Subcutaneous abdominal adipose tissue (tissue), 5 donors: ENCODE measurements at regions not wholly inside any gene's neighbourhood (a gene's known extent, or its start where the extent isn't known, plus 50 kb on each side); places are given as distances from the start of the nearest gene placed in this dataset.

Experiments
- H3K27ac ChIP-seq: one replicate; pipeline ENCODE4 v1.7.0; 2013; ENCODE audit warnings: low read depth, mild to moderate bottlenecking, inconsistent platforms, low read length, moderate library complexity
- H3K27me3 ChIP-seq, 5 donors: one replicate each; pipeline ENCODE4 v1.7.0; 2013; ENCODE audit warnings: low read length in 5 of 5, inconsistent platforms in 1 of 5; ENCODE audit not compliant: control insufficient read depth in 5 of 5, insufficient read depth in 4 of 5
- H3K36me3 ChIP-seq, 5 donors: one replicate each; pipeline ENCODE4 v1.7.0; 2013; ENCODE audit warnings: low read length in 5 of 5; ENCODE audit not compliant: control insufficient read depth in 5 of 5, insufficient read depth in 5 of 5
- H3K4me1 ChIP-seq, 5 donors: one replicate each; pipeline ENCODE4 v1.7.0; 2013; ENCODE audit warnings: low read length in 5 of 5, mild to moderate bottlenecking in 3 of 5, moderate library complexity in 1 of 5; ENCODE audit not compliant: control insufficient read depth in 5 of 5, insufficient read depth in 5 of 5
- H3K4me3 ChIP-seq, 5 donors: one replicate each; pipeline ENCODE4 v1.7.0; 2013; ENCODE audit warnings: low read length in 5 of 5, low read depth in 1 of 5
- H3K9ac ChIP-seq, 5 donors: one replicate each; pipeline ENCODE4 v1.7.0; 2013; ENCODE audit warnings: low read length in 5 of 5, mild to moderate bottlenecking in 4 of 5, moderate library complexity in 3 of 5
- H3K9me3 ChIP-seq, 5 donors: one replicate each; pipeline ENCODE4 v1.7.0; 2013; ENCODE audit warnings: low read length in 5 of 5; ENCODE audit not compliant: control insufficient read depth in 5 of 5
- donor health status: healthy.
- donor health status: healthy.
- donor health status: healthy.
- donor health status: healthy.
- donor health status: healthy.

GRCh38 chr3:72262736-72263135, 477.8 kb upstream of the PROK2 start:
- Histone ChIP-seq H3K4me3 (no peak overlapping the region), H3K9ac (no peak overlapping the region)

GRCh38 chr3:72261566-72262564, 476.9 kb upstream of the PROK2 start:
- no peaks in the 10 kb centered on the region for H3K27me3 ChIP-seq
- H3K4me1 ChIP-seq, result peaks cover 9 to 47% (median 33%) of the 10 kb centered on the region in 5 donors
- no peaks in the 10 kb centered on the region for H3K9me3 ChIP-seq
- H3K27ac ChIP-seq, result no peak overlapping the region
- no peak overlapping the region for H3K9ac ChIP-seq
- no peak overlapping the region for H3K4me3 ChIP-seq
- H3K36me3 ChIP-seq, result no peaks in the 10 kb centered on the region

More at GRCh38 chr3:72262736-72263135, 477.8 kb upstream of the PROK2 start:
- Histone ChIP-seq H3K36me3 (no peaks in the 10 kb centered on the region), H3K27ac (no peak overlapping the region), H3K9me3 (no peaks in the 10 kb centered on the region), H3K27me3 (no peaks in the 10 kb centered on the region), H3K4me1 (peaks cover 9 to 47% (median 33%) of the 10 kb centered on the region in 5 donors)

- H3K27ac ChIP-seq, result no peak overlapping the region
- peaks cover 5 to 47% (median 32%) of the 10 kb centered on the region in 5 donors for H3K4me1 ChIP-seq
- no peak overlapping the region for H3K4me3 ChIP-seq
These were observed 475.6 kb upstream of the PROK2 start for GRCh38 chr3:72260588-72260910.

GRCh38 chr3:72259755-72260587, 475.0 kb upstream of the PROK2 start:
- H3K36me3 ChIP-seq, result no peaks in the 10 kb centered on the region
- no peak overlapping the region for H3K4me3 ChIP-seq
- peaks cover 5 to 50% (median 33%) of the 10 kb centered on the region in 5 donors for H3K4me1 ChIP-seq
- no peaks in the 10 kb centered on the region for H3K9me3 ChIP-seq
- no peak overlapping the region for H3K9ac ChIP-seq
- no peaks in the 10 kb centered on the region for H3K27me3 ChIP-seq
- no peak overlapping the region for H3K27ac ChIP-seq

More at GRCh38 chr3:72260588-72260910, 475.6 kb upstream of the PROK2 start:
- H3K36me3 ChIP-seq, result no peaks in the 10 kb centered on the region
- H3K27me3 ChIP-seq, result no peaks in the 10 kb centered on the region
- H3K9me3 ChIP-seq, result no peaks in the 10 kb centered on the region
- no peak overlapping the region for H3K9ac ChIP-seq

- no peaks in the 10 kb centered on the region for H3K36me3 ChIP-seq
- H3K4me1 ChIP-seq, result peaks cover 5 to 51% (median 33%) of the 10 kb centered on the region in 5 donors
- no peaks in the 10 kb centered on the region for H3K27me3 ChIP-seq
- no peak overlapping the region for H3K27ac ChIP-seq
- H3K4me3 ChIP-seq, result no peak overlapping the region
- no peak overlapping the region for H3K9ac ChIP-seq
- no peaks in the 10 kb centered on the region for H3K9me3 ChIP-seq
These were observed 473.6 kb upstream of the PROK2 start for GRCh38 chr3:72258361-72259141.

GRCh38 chr3:72257738-72258137, 472.8 kb upstream of the PROK2 start:
- Histone ChIP-seq H3K9ac (no peak overlapping the region), H3K36me3 (no peaks in the 10 kb centered on the region), H3K27ac (no peak overlapping the region), H3K4me1 (peaks cover 5 to 48% (median 29%) of the 10 kb centered on the region in 5 donors), H3K9me3 (no peaks in the 10 kb centered on the region), H3K4me3 (no peak overlapping the region), H3K27me3 (no peaks in the 10 kb centered on the region)

- H3K27ac ChIP-seq, result no peak overlapping the region
- no peak overlapping the region for H3K9ac ChIP-seq
- H3K4me3 ChIP-seq, result no peak overlapping the region
- no peaks in the 10 kb centered on the region for H3K9me3 ChIP-seq
- H3K27me3 ChIP-seq, result no peaks in the 10 kb centered on the region
- peaks cover 5 to 43% (median 25%) of the 10 kb centered on the region in 5 donors for H3K4me1 ChIP-seq
- no peaks in the 10 kb centered on the region for H3K36me3 ChIP-seq
These were observed 472.3 kb upstream of the PROK2 start for GRCh38 chr3:72257203-72257602.

- H3K27ac ChIP-seq, result no peak overlapping the region
- no peaks in the 10 kb centered on the region for H3K9me3 ChIP-seq
- H3K36me3 ChIP-seq, result no peaks in the 10 kb centered on the region
- H3K4me1 ChIP-seq, result peaks cover 5 to 39% (median 24%) of the 10 kb centered on the region in 5 donors
- H3K27me3 ChIP-seq, result no peaks in the 10 kb centered on the region
- no peak overlapping the region for H3K4me3 ChIP-seq
- no peak overlapping the region for H3K9ac ChIP-seq
These were observed 471.8 kb upstream of the PROK2 start for GRCh38 chr3:72256716-72257115.

DNA sequence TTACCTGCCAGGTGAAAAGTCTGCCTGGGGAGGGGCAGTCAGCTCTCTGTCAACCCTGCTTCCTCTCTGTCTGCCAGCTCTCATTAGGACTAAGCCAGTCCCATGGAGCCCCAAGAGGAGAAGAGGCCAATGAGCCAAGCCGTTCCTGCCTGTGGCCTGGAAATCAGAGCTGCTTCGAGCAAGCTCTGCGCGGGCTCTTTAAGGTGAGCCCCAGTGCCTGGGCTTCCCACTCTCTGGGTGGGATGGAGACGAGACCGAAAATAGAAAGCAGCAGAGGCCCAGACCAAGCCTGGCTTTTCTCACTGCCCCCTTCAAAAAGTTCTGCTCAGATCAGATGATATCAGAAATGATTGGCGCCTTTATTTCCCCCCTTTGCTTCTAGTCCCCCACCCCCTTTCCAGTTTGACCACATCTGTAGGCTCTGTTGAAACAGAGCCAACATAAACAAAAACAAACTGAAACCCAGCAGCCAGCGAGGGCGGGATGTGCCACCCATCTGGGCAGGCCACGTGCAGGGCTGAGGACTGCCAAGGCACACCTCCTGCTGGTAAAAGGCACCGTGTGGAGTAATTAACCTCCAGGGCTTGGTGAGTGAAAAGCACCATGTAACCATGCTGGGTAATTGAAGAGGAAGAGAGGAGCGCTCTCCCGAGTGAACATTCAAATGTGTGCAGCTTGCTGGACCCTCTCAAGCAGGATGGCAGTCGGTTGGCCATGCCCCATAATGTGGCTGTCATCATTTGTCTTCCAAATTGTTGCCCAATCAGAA, 471.0 kb upstream of the PROK2 start:
- Histone ChIP-seq H3K27ac (no peak overlapping the region), H3K36me3 (no peaks in the 10 kb centered on the region), H3K4me3 (no peak overlapping the region), H3K4me1 (peaks cover 2 to 40% (median 24%) of the 10 kb centered on the region in 5 donors), H3K27me3 (no peaks in the 10 kb centered on the region), H3K9me3 (no peaks in the 10 kb centered on the region), H3K9ac (no peak overlapping the region)
